ENCODE measurements at regions not wholly inside any gene's neighbourhood (a gene's known extent, or its start where the extent isn't known, plus 50 kb on each side); places are given as distances from the start of the nearest gene placed in this dataset.

DNA sequence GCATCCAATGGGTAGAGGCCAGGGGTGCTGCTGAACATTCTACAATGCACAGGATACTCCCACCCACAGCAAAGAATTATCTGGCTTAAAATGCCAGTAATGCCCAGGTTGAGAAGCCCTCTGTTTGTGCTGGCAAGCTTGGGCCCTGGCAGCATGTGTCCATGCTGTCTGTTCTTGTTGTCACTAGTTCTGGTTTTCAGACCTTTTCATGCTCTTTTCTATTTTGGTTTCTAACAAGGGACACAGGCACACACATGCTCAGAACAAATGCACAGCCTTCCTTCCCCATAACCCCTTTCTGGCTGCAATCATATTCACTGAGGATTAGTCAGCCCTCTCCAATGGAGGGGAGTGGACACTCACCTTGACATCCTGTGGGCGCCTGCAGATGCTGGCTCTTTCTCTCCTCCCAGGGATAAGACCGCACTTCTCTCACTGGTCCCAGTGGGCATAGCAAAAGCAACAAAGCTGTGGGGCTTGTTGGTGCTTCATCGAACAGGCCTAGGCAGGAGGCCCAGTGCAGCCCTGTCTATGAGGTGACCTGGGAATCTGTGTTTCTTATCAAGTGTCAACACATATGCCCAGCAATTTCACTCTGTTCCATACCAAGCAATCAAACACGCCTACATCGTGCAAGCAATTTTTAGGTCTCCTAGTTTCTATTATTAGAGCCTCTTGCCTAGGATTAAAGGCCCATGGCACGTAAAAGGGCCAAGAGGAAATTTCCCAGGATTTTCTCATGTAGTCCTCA, 271.1 kb upstream of the CCL2 start:
- H2AK9ac ChIP-seq (replicated peaks; ENCODE audit: low read depth, low read length, poor library complexity) = no peak overlapping the region
- H3K9me3 ChIP-seq (ENCODE audit: control insufficient read depth, insufficient read depth, low read length) = peaks cover 6% of the 10 kb centered on the region; the same call in 1 of the 2 replicates
- no peak overlapping the region for H3K56ac ChIP-seq (ENCODE audit: extremely low read depth, insufficient read depth, low read length)
- H3K79me1 ChIP-seq (ENCODE audit: low read depth in 1 of 2, low read length in 2 of 2) = no peaks in the 10 kb centered on the region
- no peak overlapping the region for H4K91ac ChIP-seq (ENCODE audit: insufficient read depth, low read depth, low read length)
- BruUV-seq (replicated peaks) = no TSS peak
- dilution Hi-C loops (cut with HindIII; ENCODE audit: low sequenced_read_pairs, unreplicated experiment) (no loop called here), in situ Hi-C loops (cut with MboI; ENCODE audit: low sequenced_read_pairs) (no loop called here), intact Hi-C loops (cut with micrococcal nuclease) (no loop called here)
- no peaks in the 10 kb centered on the region for H3K9me1 ChIP-seq (ENCODE audit: insufficient read depth, low read length)
- no peak overlapping the region for H2BK15ac ChIP-seq (ENCODE audit: low read depth, low read length)
- no peak overlapping the region for H3K9ac ChIP-seq (ENCODE audit: low read depth, low read length)
- H4K20me1 ChIP-seq (ENCODE audit: insufficient read depth, low read length) = no peaks in the 10 kb centered on the region
- H2AFZ ChIP-seq (replicated peaks; ENCODE audit: low read length, poor library complexity) = no peak overlapping the region
- H2BK5ac ChIP-seq (ENCODE audit: low read depth, low read length, poor library complexity, severe bottlenecking) = no peak overlapping the region
- no peaks in the 10 kb centered on the region for H3K36me3 ChIP-seq (ENCODE audit: control insufficient read depth, insufficient read depth, low read length)
- no peak overlapping the region for H3K27ac ChIP-seq (ENCODE audit: insufficient read depth, low read length)
- no peak for ATAC-seq (ENCODE audit: low read depth)
- H3K18ac ChIP-seq (ENCODE audit: low read depth, low read length) = no peak overlapping the region
- no peak overlapping the region for H4K8ac ChIP-seq (ENCODE audit: low read depth in 2 of 2, low read length in 2 of 2)
- no peak overlapping the region for H2BK120ac ChIP-seq (ENCODE audit: low read depth, low read length)
- H3K4me1 ChIP-seq (ENCODE audit: control insufficient read depth, insufficient read depth, low read length) = no peaks in the 10 kb centered on the region
- H3K4me3 ChIP-seq (ENCODE audit: insufficient read depth, low read depth, low read length) = no peak overlapping the region
- no peak for TF ChIP-seq CEBPB (IDR thresholded peaks at IDR 0.05; ENCODE audit: low read depth, low read length)
- TF ChIP-seq MAZ (IDR thresholded peaks at IDR 0.05; ENCODE audit: borderline replicate concordance, low read depth, low read length) = no peak
- TF ChIP-seq, protein P1, sequence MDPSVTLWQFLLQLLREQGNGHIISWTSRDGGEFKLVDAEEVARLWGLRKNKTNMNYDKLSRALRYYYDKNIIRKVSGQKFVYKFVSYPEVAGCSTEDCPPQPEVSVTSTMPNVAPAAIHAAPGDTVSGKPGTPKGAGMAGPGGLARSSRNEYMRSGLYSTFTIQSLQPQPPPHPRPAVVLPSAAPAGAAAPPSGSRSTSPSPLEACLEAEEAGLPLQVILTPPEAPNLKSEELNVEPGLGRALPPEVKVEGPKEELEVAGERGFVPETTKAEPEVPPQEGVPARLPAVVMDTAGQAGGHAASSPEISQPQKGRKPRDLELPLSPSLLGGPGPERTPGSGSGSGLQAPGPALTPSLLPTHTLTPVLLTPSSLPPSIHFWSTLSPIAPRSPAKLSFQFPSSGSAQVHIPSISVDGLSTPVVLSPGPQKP (IDR thresholded peaks at IDR 0.05; ENCODE audit: borderline replicate concordance, low read depth, low read length) = no peak
- no peak for TF ChIP-seq NFE2L2 (IDR thresholded peaks at IDR 0.05; ENCODE audit: low read depth, low read length)
- H3K4ac ChIP-seq (ENCODE audit: low read depth, low read length) = no peak overlapping the region
- H4K5ac ChIP-seq (ENCODE audit: low read depth, low read length) = no peak overlapping the region
- ChIA-PET POLR2A (ENCODE audit: unreplicated experiment) (no interaction called here), CTCF (no interaction called here)
- no peak overlapping the region for H3K4me2 ChIP-seq (ENCODE audit: low read depth, low read length)
- H2BK20ac ChIP-seq (ENCODE audit: low read depth, low read length) = no peak overlapping the region
- H3K23ac ChIP-seq (ENCODE audit: low read depth, low read length) = no peak overlapping the region
- WGBS, 2 experiments (ENCODE audit: extremely low coverage in 2 of 2, insufficient read length in 1 of 2) = no CpG with 5 or more reads among the region's 6 CpGs
- no peak for DNase-seq
- H2AK5ac ChIP-seq (ENCODE audit: low read depth, low read length) = no peak overlapping the region
- no peak overlapping the region for H3K14ac ChIP-seq (replicated peaks; ENCODE audit: low read depth, low read length)
- H3K27me3 ChIP-seq (ENCODE audit: control insufficient read depth, insufficient read depth, low read length) = no peaks in the 10 kb centered on the region

Data from IMR-90 (cell line).